MCF 10A (cell line): ENCODE measurements at regions not wholly inside any gene's neighbourhood (a gene's known extent, or its start where the extent isn't known, plus 50 kb on each side); places are given as distances from the start of the nearest gene placed in this dataset.

ENCODE experiments used
- BruUV-seq: library from RNA; stranded (reverse); fragments of 400-500 nt; replicated peaks from 2 replicates; lab custom pipeline; 2021; lab: Mats Ljungman, UMichigan
- CTCF ChIA-PET: fragments of 300-600 bp; sonication (Branson Sonifier 250); formaldehyde crosslinking; extraction: SDS; loops from one replicate; lab custom pipeline; 2021; ENCODE audit warnings: antibody characterized with exemption, inconsistent platforms; lab: Yijun Ruan, JAX
- POLR2A ChIA-PET: fragments of 300-600, 350-650 bp; sonication (Branson Sonifier 250); formaldehyde crosslinking; extraction: SDS; loops from one replicate; lab custom pipeline; 2020; ENCODE audit warnings: antibody characterized with exemption, inconsistent platforms; lab: Yijun Ruan, JAX
- DNase-seq: peaks from one replicate; pipeline ENCODE4 v3.0.0-alpha.2; 2018; ENCODE audit not compliant: unreplicated experiment
- H3K27ac Mint-ChIP-seq: one replicate; pipeline ENCODE4 v1.8.0; 2022; ENCODE audit warnings: mild to moderate bottlenecking, low read depth, mixed read lengths; ENCODE audit not compliant: unreplicated experiment
- H3K27me3 Mint-ChIP-seq: one replicate; pipeline ENCODE4 v1.8.0; 2022; ENCODE audit warnings: mixed read lengths; ENCODE audit not compliant: insufficient read depth, unreplicated experiment
- H3K36me3 Mint-ChIP-seq: one replicate; pipeline ENCODE4 v1.8.0; 2022; ENCODE audit warnings: mild to moderate bottlenecking, moderate library complexity, mixed read lengths; ENCODE audit not compliant: insufficient read depth, unreplicated experiment
- H3K4me1 Mint-ChIP-seq: one replicate; pipeline ENCODE4 v1.8.0; 2022; ENCODE audit warnings: mixed read lengths; ENCODE audit not compliant: insufficient read depth, unreplicated experiment
- H3K4me3 Mint-ChIP-seq: one replicate; pipeline ENCODE4 v1.8.0; 2022; ENCODE audit warnings: mild to moderate bottlenecking, moderate library complexity, mixed read lengths; ENCODE audit not compliant: unreplicated experiment
- H3K9me3 Mint-ChIP-seq: one replicate; pipeline ENCODE4 v1.8.0; 2022; ENCODE audit warnings: mixed read lengths; ENCODE audit not compliant: unreplicated experiment
- intact Hi-C: fragments of 100-400 bp; cut with micrococcal nuclease; formaldehyde crosslinking; loops from 2 replicates; pipeline ENCODE4 v1.14.1; 2022
- TF ChIP-seq, protein P1 (sequence below): fragments of 200-600 bp; IDR thresholded peaks from one replicate; pipeline ENCODE4 v1.8.0; 2022; ENCODE audit warnings: antibody characterized with exemption, mild to moderate bottlenecking; ENCODE audit not compliant: unreplicated experiment

DNA sequence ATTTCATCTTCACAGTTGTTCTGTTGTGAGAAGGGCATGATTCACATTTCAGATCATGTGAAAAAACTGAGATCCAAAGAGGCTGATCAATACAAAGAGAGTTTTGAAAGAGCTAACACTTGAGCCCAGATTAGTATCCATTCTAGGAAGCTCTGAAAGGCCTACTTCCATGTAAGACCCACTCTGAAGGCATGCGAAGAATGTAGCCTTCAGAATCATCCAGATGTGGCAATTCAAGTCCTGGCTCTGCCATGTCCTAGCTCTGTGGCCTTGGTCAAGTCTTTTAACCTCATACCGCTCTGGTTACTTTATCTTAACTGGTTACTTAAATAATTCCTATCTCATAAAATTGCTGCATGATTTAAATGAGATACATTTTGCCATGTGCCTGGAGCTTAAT, 111.1 kb downstream of the FZD1 start:
- POLR2A ChIA-PET, result interaction anchor here (0.7 kb wide), 1 partner anchor 13 kb away, joined by 3 read pairs; no protein-coding TSS in a partner anchor
- no TSS peak for BruUV-seq
- H3K4me3 Mint-ChIP-seq, result no peak overlapping the region
- intact Hi-C loops, result no loop called here
- no peaks in the 10 kb centered on the region for H3K9me3 Mint-ChIP-seq
- no peaks in the 10 kb centered on the region for H3K36me3 Mint-ChIP-seq
- H3K27ac Mint-ChIP-seq, result no peak overlapping the region
- no peaks in the 10 kb centered on the region for H3K4me1 Mint-ChIP-seq
- TF ChIP-seq, protein P1, sequence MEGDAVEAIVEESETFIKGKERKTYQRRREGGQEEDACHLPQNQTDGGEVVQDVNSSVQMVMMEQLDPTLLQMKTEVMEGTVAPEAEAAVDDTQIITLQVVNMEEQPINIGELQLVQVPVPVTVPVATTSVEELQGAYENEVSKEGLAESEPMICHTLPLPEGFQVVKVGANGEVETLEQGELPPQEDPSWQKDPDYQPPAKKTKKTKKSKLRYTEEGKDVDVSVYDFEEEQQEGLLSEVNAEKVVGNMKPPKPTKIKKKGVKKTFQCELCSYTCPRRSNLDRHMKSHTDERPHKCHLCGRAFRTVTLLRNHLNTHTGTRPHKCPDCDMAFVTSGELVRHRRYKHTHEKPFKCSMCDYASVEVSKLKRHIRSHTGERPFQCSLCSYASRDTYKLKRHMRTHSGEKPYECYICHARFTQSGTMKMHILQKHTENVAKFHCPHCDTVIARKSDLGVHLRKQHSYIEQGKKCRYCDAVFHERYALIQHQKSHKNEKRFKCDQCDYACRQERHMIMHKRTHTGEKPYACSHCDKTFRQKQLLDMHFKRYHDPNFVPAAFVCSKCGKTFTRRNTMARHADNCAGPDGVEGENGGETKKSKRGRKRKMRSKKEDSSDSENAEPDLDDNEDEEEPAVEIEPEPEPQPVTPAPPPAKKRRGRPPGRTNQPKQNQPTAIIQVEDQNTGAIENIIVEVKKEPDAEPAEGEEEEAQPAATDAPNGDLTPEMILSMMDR, result no peak
- no peak for DNase-seq
- H3K27me3 Mint-ChIP-seq, result peaks cover 19% of the 10 kb centered on the region
- CTCF ChIA-PET, result no interaction called here

DNA sequence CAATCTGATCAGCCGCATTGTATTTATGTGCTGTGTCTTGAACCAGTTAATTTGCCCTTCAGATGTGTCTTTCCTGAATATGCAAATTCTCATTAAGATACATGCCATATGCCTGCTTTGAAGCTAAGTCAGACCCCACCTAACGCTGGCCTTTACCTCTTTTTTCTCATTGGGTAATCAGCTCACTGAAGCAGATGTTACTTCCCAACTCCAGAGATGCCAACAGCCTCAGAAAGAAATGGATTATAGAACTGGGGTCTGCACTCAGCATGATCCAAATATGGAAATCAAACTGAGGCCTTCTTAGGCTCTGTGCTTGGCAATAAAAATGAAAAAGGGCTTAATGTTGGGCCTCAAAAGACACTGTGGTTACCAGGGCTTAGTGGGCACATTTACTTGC, 113.9 kb downstream of the FZD1 start:
- no TSS peak for BruUV-seq
- DNase-seq, result no peak
- TF ChIP-seq, protein P1, result no peak
- intact Hi-C loops, result no loop called here
- no peak overlapping the region for H3K4me3 Mint-ChIP-seq
- no peaks in the 10 kb centered on the region for H3K36me3 Mint-ChIP-seq
- H3K27ac Mint-ChIP-seq, result no peak overlapping the region
- POLR2A ChIA-PET, result no interaction called here
- no peaks in the 10 kb centered on the region for H3K27me3 Mint-ChIP-seq
- no peaks in the 10 kb centered on the region for H3K9me3 Mint-ChIP-seq
- CTCF ChIA-PET, result no interaction called here
- no peaks in the 10 kb centered on the region for H3K4me1 Mint-ChIP-seq

DNA sequence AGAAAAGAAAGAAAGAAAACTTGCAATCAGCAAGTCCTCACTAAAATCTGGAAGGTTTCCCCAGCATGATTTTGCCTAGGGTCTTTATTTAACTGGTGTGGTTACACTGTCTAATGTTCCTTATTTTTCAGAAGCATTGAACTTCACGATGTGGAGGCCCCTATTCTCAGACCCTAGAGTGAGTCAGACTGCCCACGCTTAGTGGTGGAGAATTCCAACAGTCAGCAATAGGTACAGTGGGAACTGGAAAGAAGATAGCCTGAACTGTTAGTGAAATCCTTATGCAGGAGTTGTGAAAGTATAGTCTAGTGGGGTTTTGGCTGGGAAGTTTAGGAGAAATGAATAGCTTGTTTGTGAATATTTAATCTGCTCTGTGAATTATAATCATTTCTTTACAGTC, 115.0 kb downstream of the FZD1 start:
- no peak overlapping the region for H3K27ac Mint-ChIP-seq
- H3K27me3 Mint-ChIP-seq, result no peaks in the 10 kb centered on the region
- H3K4me3 Mint-ChIP-seq, result no peak overlapping the region
- CTCF ChIA-PET, result interaction anchor here (0.7 kb wide), 1 partner anchor 15 kb away, joined by 3 read pairs; no protein-coding TSS in a partner anchor
- no peaks in the 10 kb centered on the region for H3K9me3 Mint-ChIP-seq
- no peaks in the 10 kb centered on the region for H3K4me1 Mint-ChIP-seq
- POLR2A ChIA-PET, result no interaction called here
- H3K36me3 Mint-ChIP-seq, result no peaks in the 10 kb centered on the region
- no peak for DNase-seq
- TF ChIP-seq, protein P1, result no peak
- no TSS peak for BruUV-seq
- intact Hi-C loops, result no loop called here

DNA sequence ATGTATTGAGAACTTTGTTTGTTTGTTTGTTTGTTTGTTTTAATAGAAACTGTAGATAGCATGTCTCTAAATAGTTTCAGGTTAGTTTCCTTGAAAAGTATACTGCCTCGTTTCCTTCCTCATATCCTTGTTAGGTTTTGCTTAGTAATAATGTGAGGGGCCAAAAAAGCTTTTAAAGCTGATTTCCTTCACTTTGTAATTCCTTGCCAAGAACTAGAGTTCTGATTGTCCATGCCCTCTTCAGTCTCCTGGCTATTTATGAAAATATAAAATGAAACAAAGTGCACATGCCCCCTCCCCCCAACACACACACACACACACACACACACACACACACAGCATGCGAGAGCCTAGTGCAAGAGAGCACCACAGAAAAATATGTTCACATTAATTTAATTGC, 115.8 kb downstream of the FZD1 start:
- CTCF ChIA-PET, result no interaction called here
- H3K27ac Mint-ChIP-seq, result no peak overlapping the region
- intact Hi-C loops, result no loop called here
- no peaks in the 10 kb centered on the region for H3K36me3 Mint-ChIP-seq
- H3K27me3 Mint-ChIP-seq, result no peaks in the 10 kb centered on the region
- POLR2A ChIA-PET, result no interaction called here
- no peaks in the 10 kb centered on the region for H3K4me1 Mint-ChIP-seq
- TF ChIP-seq, protein P1, result no peak
- BruUV-seq, result no TSS peak
- no peak overlapping the region for H3K4me3 Mint-ChIP-seq
- H3K9me3 Mint-ChIP-seq, result no peaks in the 10 kb centered on the region
- DNase-seq, result no peak
